NCI-H345 treated with DMSO at 0.1 percent for 48 hours (cell line): ENCODE measurements at regions not wholly inside any gene's neighbourhood (a gene's known extent, or its start where the extent isn't known, plus 50 kb on each side); places are given as distances from the start of the nearest gene placed in this dataset.

ENCODE experiments used
- DNase-seq: peaks from one replicate; lab custom pipeline; 2025; ENCODE audit not compliant: unreplicated experiment; lab: John Stamatoyannopoulos, UW

DNA sequence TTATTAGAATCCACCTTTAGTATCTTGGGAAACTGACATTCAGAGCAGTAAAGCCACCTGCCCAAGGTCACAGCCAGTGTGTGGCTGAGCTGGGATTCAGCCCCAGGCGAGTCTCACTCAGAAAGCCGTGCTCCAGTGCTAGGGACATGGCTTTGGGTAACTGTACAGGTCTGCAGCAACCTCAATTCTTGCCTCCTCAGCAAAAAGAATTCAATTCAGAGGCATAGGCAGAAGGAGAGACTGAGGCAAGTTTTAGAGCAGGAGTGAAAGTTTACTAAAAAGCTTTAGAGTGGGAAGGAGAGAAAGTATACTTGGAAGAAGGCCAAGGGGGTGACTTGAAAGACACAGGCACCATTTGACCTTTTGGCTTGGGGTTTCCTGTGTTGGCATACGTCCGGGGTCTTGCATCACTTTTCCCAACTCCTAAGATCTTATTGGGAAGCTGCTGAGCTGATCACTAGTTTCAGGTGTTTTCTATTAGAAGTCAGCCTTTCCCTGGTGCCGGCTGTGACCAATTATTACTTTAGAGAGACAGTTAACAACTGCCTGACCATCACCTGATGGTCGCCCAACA, 529.3 kb downstream of the MATN1 start:
- no peak for DNase-seq

DNA sequence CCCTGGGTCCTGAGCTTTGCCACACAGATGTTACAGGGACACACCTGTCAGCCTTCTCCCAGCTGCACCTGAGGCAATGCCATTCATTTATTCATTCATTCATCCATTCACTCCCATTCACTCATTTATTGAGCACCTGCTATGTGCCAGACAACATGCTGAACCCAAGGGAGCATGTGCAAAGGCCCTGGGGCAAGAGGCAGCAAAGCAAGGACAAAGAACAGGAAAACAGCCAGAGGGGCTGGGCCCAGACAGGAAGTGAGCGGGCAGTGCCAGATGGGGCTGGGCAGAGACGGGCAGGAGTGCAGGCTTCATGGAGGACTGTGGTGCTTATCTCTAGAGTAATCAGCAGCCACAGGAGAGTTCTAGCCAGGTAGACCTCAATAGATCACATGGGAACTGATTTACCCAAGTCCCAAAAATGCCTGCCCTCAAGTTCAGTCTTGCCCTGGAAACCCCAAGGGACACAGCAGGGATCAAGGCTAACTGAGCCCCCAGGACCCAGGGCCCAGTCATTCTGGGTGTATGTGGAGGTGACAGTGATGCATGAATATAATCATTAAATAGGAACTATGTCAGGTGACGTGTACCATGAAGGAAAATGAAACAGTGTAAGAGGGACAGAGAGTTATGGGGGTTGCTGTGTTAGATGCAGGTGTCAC, 530.3 kb downstream of the MATN1 start:
- DNase-seq: no peak

DNA sequence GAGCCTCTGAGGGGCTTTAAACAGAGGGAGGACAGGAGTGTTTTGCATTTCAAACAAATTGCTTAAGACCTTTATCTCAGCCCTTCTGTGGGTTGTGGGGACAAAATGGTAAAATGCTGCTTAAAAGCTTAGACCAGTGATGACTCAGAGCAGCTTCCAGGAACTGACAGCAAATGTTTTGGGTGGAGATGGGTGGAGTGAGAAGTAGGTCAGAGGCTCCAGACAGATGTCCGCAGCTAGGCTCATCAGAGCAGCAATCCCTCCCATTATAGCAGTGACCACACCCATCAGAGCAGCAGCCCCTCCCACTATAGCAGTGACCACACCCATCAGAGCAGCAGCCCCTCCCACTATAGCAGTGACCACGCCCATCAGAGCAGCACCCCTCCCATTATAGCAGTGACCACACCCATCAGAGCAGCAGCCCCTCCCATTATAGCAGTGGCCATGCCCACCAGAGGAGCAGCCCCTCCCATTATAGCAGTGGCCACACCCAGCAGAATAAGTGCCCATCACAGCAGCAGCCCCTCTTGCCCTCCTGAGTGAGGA, 532.2 kb downstream of the MATN1 start:
- DNase-seq: no peak

DNA sequence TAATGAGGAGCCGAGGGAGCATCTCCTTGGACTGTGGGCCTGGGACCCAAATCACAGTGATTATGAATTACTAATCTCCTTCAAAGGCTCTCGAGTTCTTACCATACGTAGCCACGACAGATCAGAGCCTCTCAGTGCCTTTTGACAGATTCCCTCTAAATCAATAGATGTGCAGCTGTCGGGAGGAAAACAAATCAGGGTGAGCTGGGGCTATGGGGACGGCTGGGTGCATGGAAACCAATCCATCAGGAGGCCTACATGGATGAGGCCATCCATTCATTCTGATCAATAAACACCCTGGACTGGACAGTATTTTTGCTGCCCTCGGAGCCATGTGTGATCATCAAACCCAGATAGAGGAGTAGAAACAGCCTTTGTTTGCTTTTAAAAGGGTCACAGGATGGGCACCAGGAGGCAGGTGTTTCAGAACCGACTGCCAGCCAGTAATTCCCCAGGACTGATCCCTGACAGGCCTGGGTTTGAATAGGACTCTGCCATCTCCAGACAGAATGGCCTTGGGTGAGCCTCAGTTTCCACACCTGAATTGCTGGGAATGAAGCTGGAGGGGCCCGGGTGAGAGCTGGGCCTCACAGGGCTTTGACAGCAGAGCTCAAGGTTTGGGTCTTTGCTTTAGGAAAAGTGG, 532.8 kb downstream of the MATN1 start:
- no peak for DNase-seq

DNA sequence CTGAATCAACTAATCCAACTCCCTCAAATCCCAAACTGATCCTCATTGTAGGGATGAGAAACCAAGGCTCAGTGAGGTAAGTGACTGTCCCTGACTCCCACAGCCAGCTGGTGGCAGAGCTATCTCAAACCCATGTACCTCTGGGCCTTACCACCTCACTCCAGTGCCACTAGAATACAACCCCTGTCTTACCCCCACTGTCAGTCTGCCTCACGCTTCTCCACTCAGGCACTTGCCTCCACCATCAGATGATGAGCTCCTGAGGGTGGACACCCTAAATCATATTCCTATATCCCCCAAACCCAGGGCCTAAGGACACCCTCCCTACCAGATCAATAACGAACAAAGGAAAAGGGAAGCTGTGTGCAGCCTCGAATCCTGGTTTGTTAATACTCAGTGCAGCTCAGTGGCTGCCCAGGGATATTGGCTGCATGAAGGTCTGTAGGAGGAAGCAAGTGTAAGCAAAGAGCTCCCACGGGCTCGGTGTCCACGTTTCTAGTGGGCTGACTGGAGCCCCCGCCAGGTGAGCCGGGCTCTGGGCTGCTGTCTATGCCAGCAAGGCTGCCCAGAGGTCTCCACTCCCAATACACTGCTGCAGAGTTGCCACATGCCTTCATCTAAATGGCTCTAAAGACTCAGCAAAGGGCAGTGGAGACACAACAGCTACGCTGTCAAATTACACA, 533.4 kb downstream of the MATN1 start:
- no peak for DNase-seq

DNA sequence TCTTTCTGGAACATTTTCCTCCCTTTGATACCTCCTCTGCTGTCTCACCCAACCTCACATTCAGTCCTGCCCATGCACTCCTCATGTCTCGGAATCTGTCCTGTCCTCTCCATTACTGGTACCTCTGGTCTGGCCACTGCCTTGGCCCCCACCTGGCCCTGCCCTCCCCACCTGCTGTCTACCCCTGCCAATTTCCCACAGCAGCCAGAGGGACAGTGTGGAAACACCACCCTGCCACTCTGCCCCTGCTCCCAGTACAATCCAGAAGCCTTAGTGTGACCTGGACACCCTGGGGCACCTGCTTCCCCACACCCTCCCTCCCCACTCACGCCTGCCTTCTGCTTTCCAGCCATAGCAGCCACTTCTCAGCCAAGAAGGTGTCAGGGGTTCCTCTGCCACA, 534.4 kb downstream of the MATN1 start:
- no peak for DNase-seq

DNA sequence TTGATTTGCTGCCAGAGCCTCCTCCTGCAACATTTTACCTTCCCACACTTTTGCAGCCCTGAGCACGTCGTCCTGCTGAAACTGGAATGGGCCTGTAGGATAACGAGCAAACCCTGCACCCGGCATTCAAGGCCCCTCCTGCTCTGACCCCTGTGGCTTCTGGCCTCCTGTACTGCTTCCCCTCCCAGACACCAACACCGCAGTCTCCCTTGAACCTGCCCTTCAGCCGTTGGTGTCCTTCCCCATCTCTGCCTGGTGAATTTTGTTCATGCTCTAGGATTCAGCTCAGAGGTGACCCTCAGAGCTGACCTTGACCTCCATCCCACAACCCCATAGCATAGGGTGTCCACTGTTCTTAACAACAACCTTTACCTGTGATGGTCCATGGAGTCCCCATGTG, 535.1 kb downstream of the MATN1 start:
- DNase-seq: no peak

DNA sequence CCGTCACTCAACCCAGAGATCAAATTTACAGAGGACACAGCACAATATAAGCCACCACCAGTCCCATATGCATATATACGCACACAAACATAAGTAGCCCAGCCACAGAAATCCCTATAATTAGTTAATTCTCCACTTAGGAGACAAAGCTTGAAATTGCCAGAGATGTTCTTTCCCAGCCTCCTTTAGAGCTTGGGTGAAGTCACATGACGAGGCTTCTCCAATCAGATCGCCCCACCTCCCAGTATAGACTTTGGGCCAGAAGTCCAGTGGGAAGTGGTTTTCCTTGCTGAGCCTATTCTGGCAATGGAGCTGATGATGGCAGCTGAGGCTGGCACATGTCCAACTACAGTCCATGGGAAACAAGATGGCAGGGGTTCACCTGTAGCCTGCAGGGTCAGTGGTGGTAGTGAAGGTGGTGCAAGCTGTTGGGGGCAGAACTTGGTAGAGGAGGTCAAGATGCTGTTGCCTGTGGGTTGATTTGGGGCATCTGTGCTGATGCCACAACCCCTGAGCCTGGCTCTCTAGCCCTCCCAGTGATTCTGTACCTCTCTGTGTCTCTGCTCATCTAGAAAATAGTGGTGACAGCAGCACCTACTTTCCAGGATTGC, 535.9 kb downstream of the MATN1 start:
- no peak for DNase-seq

DNA sequence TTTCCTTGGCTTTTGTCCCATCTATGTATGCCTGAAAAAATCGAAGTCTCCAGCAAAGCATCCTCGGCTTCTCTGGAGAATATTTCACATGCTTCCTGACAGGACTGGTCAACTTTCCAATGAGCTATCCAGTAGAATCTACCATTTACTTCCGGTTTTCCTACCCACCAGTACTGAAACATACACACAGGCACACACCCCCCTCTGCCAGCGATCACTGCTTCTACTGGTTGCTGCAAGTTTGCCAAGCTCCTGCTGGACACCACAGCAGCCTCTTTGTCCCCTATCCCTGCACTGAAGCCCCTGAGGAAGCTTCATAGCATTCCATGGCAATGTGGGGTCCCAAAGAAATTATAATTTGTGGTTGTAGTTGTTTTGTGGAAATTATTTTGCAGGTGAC, 536.8 kb downstream of the MATN1 start:
- no peak for DNase-seq

DNA sequence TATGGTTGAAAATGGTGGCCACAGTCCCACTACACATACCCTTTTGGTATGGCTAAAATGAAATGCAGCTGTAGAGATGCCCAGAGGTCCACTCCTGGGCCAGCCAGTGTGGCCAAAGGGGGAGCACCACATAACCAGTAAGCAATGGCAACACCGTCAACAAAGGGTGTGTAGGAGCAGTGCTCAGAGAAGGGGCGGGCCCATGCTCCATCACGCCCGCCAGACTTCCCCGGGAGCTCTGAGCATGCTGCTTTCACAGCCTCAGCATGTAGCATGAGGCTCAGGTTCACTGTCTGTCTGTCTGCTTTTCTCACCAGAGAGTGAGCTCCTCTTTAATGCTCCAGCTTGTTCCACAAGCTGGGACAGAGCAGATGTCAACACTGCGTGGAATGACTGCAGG, 537.6 kb downstream of the MATN1 start:
- no peak for DNase-seq

DNA sequence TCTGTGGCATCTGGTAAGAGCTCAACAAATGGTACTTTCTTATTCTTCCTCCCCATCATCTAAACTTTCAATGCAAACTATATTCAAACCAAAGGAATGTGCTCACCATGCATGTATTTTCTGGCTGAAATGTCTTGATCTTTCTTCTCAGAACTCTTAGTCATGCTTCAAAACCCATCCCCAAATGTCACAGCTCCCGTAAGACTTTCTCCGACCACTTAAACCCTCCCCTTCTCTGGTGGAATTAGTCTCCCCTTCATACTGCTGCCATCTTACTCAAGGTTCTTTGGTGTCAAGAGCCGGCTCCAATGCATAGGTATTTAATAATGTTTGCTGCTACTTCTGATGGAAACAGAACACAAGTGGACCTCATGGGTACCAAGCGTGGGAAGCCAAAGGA, 538.1 kb downstream of the MATN1 start:
- DNase-seq: no peak

DNA sequence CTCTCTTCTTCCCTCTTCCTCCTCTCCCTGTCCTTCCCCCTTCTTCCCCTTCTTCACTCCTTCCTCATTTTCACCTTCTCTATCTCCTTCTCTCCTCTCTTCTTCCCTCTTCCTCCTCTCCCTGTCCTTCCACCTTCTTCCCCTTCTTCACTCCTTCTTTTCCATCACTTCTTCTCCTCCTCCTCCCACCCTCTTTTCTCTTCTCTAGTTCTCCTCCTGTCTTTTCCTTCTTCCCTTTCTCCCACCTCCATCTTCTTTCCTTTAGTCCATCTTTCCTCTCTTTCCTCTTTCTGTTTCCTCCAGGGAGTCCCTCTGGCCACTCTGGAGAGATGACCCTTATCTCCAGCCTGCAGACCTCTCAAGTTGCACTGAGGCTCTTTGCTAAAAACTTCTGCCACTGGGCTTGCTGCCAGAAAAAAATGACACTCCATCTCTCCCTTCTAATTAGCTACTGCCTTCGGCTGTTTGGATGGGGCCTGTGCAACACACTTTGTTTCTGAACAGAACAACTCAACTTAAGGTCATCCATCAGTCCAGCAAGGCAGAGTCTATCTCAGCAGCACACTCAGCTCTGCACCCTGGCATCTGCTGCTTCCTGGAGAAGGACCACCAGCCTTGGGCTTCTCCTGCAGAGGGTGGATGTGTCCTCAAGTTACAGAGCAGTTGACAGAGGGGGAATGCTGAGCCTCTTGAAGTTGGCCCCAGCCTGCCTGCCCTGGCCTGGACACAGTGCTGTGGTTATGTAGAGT, 538.8 kb downstream of the MATN1 start:
- DNase-seq: no peak

DNA sequence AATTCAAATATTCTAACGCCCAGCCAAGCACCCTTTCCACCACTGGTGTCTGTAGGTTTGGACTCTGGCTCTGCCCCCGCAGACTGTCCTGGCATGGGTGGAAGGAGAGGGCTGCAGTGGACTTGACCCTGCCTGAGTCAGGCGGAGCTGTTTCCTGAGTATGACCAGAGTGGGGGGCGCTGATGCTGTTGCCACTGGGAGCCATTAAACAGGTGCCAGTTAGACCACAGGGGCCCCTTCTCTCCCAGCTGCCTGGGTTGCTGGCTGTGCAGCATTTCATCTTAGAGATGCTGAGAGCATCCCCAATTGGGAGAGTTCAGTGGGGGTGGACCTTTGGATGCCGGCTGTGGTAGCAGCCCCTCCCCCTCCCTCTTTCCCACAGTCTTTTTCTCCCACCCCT, 539.5 kb downstream of the MATN1 start:
- DNase-seq: no peak

DNA sequence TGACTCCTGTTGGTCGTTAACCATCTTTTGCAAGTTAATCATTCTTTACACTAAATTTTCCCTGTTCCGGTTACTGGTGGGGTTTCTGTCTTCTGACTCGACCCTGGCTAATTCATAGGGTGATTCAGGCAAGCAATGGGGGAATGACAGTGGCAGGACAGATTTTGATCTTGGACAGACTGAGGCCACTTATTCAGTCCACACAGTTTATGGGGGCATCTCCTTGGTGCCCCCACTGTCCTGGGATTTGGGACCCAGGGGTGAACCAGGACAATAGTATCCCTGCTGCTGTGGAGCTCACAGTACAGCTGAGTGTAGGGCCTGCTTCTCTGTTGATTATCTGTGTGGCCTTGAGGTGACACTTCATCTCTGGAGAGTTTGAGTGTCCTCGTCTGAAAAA, 540.4 kb downstream of the MATN1 start:
- DNase-seq: no peak

DNA sequence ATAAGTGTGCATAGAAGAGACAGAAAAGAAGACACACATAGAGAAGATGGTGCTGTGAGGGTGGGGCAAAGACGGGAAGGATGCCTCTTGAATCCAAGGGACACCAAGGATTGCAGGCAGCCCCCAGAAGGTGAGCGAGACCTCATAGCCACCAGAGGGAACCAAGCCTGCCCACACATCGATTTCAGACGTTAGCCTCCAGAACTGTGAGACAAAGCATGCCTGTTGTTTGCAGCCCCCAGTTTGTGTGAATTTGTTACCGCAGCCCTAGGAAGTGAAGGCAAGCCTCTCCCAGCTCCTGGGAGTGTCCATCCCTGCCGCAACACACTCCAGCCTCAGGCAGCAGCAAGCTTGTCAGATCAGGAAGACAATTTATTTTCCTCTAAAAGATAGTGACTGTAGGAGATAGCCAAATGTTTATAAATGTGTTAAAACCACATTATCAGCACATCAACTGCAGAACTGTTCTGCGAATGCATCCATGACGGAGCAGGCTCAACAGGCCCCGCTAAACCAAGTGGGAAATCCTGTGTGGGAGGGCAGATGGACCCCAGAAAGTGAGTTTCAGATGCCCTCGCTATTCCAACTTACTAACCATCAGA, 543.3 kb downstream of the MATN1 start:
- DNase-seq: no peak

DNA sequence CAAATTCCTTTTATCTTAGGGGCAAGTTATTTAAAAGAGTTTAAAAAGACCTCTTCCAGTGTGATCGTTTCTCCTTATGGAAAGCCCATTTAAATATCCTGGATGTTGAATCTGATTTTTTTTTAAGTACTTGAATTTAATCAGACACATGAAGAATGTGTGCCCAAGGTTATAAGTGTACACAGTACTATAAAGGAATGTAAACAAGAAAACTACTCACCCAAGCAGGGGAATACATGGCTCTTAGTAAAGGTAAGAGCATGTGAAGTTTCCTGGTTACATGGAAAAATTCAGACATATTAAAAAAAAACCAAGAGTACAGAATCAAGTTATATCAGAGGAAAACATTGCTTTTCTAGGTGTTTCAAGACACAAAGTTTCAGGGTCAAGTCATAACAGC, 546.9 kb downstream of the MATN1 start:
- no peak for DNase-seq

DNA sequence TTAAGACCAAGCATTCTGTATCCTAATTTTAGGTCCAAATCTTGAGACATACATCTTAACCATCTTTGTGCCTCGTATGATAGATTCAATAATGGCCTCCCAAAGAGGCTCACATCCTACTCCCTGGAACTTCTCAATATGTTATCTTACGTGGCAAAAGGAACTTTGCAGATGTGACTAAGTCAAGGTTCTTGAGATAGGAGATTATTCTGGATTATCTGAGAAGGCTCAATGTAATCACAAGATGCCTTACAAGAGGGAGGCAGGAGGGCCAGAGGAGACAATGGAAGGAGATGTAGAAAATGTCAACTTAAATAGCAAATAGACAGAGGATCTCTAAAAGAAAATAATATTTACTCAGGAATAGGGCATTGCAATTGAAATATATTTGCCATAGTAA, 548.9 kb downstream of the MATN1 start:
- DNase-seq: no peak

DNA sequence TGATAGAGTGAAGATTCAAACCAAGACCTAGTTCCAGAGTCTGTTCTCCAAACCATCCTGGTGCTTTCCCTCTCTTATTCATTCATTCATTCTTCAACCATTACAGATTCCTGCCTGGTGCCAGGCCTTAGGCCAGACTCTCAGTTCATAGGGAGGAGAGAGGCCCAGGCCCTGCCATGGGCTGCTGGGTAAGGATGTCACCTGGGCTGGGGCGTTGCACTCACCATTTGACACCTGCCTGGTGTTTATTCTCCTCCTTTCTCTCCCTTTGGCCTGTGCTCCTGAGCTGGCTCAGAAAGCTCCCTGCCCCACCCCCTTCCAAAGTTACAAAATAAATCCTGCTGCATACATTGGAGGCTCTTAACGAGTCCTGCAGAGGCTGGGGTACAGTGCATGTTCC, 549.8 kb downstream of the MATN1 start:
- DNase-seq: no peak

DNA sequence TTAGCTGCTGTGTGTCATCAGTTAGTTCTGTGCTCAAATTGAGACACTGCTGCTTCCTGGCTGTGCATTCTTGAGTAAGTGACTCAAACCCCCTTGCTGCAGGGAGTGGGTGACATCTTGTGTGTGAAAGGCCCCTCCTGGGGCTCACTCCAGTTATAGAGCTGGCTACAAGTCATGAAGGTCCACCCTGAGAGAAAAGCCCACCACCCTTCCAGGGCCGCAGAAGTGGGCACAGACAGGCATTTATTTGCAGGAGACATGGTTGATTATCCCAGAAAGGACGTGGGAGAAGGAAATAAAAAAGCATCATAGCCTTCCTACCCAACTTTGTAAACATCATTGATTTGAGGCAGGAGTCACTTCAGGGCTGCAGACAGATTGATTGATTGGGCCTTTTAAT, 550.6 kb downstream of the MATN1 start:
- no peak for DNase-seq

DNA sequence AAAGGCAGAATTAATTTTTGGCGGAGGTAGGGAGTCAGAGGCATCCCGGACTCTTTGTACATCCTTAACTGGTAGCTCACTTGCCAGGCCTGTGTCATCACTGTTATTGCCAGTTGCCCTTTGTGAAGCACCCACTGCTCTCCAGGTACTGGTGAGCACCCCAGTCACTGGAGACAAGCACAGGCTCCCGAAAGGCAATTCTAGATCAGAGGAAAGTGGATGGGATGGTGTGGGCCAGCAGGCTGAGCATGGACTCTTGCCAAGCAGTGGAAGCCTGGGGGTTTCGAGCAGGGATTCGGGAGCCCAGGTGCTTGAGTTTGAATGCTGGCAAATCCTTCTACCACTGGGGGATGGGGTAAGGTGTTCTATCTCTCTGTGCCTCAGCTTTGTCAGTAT, 551.1 kb downstream of the MATN1 start:
- DNase-seq: no peak
